AG09309 (cell line): ENCODE measurements at regions not wholly inside any gene's neighbourhood (a gene's known extent, or its start where the extent isn't known, plus 50 kb on each side); places are given as distances from the start of the nearest gene placed in this dataset.

Experiments used
- DNase-seq: peaks from one replicate; pipeline ENCODE4 v3.0.0-alpha.2; 2010; ENCODE audit warnings: low read depth
- H3K4me3 ChIP-seq: 2 replicates; pipeline ENCODE4 v1.5.1; 2011; ENCODE audit warnings: mild to moderate bottlenecking, low read depth, low read length, moderate library complexity; ENCODE audit not compliant: control insufficient read depth
- CTCF ChIP-seq: IDR thresholded peaks from 2 replicates; pipeline ENCODE4 v1.5.1; 2011; ENCODE audit warnings: mild to moderate bottlenecking, low read depth, low read length, inconsistent platforms; ENCODE audit not compliant: insufficient read depth, control insufficient read depth; ENCODE audit errors: missing control alignments

- TF ChIP-seq CTCF = no peak
- DNase-seq = no peak
- H3K4me3 ChIP-seq = no peak overlapping the region
These were observed 85.2 kb upstream of the CHL1 start for GRCh38 chr3:111143-112069.

DNA sequence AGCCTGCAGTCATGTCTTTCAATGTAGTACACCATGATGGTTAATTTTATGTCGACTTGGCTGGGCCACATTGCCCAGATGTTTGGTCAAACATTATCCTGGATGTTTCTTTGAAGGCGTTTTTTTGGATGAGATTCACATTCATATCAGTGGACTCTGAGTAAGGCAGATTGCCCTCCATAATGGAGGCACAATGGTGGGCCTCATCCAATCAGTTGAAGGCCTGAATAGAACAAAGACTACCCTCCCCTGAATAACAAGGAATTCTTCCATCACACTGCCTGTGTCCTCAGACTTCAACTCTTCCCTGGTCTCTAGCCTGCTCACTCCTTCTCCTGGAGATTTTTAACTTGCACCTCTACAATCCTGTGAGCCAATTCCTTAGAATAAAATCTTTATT lies 83.8 kb upstream of the CHL1 start:
- H3K4me3 ChIP-seq = no peak overlapping the region
- no peak for TF ChIP-seq CTCF

GRCh38 chr3:118666-119065 lies 77.9 kb upstream of the CHL1 start:
- no peak for TF ChIP-seq CTCF
- no peak overlapping the region for H3K4me3 ChIP-seq
- DNase-seq = no peak

More for the DNA sequence above, 83.8 kb upstream of the CHL1 start:
- DNase-seq = no peak

- DNase-seq = no peak
- H3K4me3 ChIP-seq = no peak overlapping the region
- TF ChIP-seq CTCF = no peak
These were observed 73.2 kb upstream of the CHL1 start for GRCh38 chr3:123341-123740.

- TF ChIP-seq CTCF = no peak
- H3K4me3 ChIP-seq = no peak overlapping the region
- DNase-seq = no peak
These were observed 71.9 kb upstream of the CHL1 start for GRCh38 chr3:124557-125179.

DNA sequence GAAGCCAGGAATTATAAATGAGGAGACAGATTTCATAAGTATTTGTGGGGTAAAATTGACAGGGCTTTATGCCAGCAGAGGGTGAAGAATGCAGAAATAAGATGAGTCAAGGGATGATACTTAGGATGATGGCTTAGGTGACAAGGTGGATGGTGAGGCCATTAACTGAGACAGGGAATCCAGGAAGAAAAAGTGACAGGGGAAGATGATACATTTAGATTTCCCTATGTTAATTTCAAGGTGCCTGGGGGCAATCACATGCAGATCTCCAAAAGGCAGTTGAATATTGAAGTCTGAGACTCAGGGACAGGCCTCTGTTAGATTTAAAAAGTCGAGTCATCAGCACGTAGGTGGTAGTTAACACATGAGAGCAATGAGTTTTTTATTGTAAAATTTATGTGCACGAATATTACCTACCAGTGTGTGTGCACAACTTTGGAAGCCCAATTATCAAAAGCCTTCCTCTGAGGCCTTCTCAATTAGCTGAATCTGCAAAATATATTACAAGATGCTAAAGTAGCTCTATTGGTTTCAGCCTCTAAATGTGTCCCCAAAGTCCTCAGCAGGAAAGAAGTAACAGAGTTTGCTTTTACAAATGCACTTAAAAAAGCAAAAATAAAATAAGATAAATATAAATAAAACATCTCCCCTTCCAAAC lies 67.9 kb upstream of the CHL1 start:
- no peak overlapping the region for H3K4me3 ChIP-seq
- no peak for TF ChIP-seq CTCF
- DNase-seq = no peak
